ENCODE measurements at regions not wholly inside any gene's neighbourhood (a gene's known extent, or its start where the extent isn't known, plus 50 kb on each side); places are given as distances from the start of the nearest gene placed in this dataset.

- TF ChIP-seq, protein P1, sequence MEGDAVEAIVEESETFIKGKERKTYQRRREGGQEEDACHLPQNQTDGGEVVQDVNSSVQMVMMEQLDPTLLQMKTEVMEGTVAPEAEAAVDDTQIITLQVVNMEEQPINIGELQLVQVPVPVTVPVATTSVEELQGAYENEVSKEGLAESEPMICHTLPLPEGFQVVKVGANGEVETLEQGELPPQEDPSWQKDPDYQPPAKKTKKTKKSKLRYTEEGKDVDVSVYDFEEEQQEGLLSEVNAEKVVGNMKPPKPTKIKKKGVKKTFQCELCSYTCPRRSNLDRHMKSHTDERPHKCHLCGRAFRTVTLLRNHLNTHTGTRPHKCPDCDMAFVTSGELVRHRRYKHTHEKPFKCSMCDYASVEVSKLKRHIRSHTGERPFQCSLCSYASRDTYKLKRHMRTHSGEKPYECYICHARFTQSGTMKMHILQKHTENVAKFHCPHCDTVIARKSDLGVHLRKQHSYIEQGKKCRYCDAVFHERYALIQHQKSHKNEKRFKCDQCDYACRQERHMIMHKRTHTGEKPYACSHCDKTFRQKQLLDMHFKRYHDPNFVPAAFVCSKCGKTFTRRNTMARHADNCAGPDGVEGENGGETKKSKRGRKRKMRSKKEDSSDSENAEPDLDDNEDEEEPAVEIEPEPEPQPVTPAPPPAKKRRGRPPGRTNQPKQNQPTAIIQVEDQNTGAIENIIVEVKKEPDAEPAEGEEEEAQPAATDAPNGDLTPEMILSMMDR (IDR thresholded peaks at IDR 0.05) = no peak
These were observed 346.5 kb downstream of the GPAM start for GRCh38 chr10:111837086-111837485.

GRCh38 chr10:111837985-111838384 lies 345.6 kb downstream of the GPAM start:
- TF ChIP-seq, protein P1 (IDR thresholded peaks at IDR 0.05) = no peak

DNA sequence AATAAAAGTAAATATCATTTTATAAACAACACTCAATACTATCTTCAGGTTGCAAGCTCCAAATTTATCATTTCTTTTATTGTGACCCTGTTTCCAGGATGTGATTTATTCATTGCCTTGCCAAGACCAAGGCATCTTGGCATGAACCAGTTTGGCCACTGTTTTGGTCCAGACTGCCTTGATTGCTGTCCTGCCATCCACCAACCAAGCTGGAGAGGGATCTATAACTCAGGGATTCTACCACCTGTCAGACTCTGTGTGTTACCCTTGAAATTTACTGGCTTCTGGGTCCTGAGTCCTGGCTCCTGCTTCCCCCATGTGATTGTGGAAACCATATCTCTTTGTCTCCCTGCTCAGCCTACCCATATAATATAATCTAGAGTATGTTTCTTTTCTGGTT lies 343.0 kb downstream of the GPAM start:
- TF ChIP-seq, protein P1 (IDR thresholded peaks at IDR 0.05) = no peak

DNA sequence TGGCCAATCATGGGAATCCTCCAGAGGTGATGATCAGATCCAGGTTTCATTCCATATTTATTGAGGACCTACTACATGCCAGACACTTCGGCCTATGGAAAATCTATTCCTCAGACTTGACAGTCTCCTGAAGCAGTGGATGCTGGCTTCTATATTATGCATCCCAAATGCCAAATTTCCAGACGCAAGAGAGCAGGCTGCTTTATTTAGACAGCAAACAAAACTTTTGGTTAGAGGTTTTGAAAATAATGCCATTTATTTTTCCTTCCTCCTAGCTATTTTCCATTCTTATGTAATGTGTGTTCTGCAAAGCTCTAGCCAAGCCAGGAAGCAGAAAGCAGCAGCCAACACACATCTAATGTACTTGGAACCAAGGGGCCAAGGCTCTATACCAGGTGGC lies 330.8 kb downstream of the GPAM start:
- TF ChIP-seq, protein P1 (IDR thresholded peaks at IDR 0.05) = no peak

GRCh38 chr10:111856631-111857030 lies 326.9 kb downstream of the GPAM start:
- TF ChIP-seq, protein P1 (IDR thresholded peaks at IDR 0.05) = peak; percentile 66

DNA sequence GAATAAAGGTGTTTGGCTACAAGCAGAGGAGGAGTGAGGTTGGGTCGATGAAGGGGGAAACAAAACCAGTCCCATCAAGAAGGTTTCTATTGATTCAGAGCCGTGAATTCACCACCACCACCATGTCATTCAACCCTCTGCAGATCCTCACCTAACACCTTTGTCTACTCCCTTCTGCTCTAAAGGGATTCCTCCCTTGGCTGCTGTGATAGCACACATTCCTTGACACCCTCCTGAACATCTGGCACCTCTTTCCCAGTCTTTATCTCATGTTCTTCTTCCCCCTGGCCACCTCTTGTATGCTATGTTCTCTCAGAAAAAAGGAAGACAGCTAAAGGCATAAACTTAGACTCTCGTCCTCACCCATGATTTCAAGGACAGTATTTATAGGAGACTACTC lies 318.0 kb downstream of the GPAM start:
- TF ChIP-seq, protein P1 (IDR thresholded peaks at IDR 0.05) = no peak

- TF ChIP-seq, protein P1 (IDR thresholded peaks at IDR 0.05) = no peak
These were observed 312.1 kb downstream of the GPAM start for GRCh38 chr10:111871458-111871857.

GRCh38 chr10:111872591-111872990 lies 311.0 kb downstream of the GPAM start:
- TF ChIP-seq, protein P1 (IDR thresholded peaks at IDR 0.05) = no peak

Data from LNCAP (cell line).